ENCODE measurements at regions not wholly inside any gene's neighbourhood (a gene's known extent, or its start where the extent isn't known, plus 50 kb on each side); places are given as distances from the start of the nearest gene placed in this dataset.

DNA sequence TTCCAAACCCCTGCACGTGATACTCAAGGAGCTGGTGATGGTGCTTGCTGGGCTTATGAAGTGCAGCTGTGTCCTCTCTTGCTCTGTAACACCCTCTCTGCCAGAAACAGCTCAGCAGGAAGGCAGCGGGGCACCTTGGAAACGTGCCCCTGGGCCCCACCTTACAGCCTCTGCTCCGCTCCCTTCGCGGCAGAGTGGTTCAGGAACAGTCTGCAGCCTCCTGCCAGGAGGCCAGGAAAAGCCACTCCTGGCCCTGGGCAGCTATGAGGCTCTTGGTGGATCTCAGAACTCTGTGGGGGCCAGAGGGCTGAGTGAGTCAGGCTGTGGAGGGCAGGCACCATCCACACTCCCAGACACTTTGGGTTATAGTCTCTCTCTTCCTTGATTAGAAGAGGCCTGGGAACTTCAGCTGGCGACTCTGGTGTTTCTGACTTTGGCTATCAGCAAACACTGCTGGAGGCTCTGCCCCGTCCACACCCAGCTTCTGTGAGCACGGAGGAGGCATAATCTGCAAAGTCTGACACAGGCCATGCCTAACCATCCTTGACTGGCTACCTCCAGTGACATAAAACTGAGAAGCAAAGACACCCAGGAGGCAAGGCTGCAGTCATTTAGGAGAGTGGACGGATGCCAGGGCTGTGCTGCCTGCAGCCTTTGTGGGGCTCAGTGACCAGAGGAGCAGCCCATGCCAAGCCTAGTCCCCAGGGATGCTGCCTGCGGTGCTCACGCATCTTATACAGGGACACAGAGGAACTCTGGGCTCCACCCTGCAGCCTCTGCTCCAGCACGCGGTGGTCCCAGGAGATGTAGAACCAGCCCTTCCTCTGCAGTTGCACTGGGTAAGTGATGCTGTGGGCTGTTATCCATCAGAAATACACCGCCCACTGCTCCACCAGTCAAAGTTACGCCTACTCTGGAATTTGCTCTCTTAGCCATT is 65.3 kb downstream of the METRNL start:
- DNase-seq (ENCODE audit: low read depth, low spot score), result no peak

DNA sequence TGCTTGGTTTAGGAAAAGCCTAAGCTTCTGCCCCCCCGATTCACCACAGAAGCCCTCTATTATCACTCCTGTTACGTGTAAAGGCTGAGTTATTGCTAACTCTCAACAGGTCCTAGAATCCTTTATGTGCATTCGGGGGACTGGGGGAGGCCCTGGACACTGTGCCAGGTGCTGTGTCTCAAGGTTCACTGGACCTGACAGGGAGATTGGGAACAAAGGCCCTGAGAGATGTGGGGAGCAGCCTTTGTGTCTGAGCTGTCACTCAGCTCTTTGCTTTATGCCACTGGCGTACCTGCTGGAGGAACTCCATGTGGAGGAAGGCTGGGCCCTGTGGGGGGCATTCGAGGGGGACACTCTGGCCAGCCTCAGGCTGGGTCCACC is 65.9 kb downstream of the METRNL start:
- DNase-seq (ENCODE audit: low read depth, low spot score), result no peak

DNA sequence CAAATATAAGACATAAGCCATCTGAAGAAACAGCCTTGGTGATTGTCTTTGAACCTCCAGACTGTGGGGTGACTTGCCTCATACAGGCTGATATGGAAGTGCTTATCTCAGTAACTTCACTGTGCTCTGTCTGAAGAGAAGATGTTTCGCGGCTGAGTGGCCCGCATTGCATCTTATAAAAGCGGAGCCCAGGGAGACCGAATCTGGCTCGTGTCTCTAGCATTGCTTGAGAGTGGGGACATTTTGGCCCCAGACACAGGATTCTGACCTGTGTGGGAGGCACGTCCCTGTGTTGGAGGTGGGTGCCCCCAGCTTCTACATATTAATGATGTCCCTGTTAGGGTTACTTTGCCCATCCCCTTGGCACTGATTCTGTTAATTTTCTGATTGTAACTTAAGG is 66.4 kb downstream of the METRNL start:
- no peak for DNase-seq (ENCODE audit: low read depth, low spot score)

DNA sequence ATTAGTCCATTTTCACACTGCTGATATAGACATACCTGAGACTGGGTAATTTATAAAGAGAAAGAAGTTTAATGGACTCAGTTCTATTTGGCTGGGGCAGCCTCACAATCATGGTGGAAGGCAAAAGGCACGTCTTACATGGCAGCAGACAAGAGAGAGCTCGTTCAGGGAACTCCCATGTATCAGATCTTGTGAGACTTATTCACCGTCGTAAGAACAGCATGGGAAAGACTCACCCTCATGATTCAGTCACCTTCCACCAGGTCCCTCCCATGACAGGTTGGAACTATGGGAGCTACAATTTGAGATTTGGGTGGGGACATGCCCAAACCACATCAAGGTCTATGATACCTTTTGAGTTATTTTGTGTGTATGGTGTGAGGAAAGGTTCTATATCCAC is 66.9 kb downstream of the METRNL start:
- DNase-seq (ENCODE audit: low read depth, low spot score), result no peak

DNA sequence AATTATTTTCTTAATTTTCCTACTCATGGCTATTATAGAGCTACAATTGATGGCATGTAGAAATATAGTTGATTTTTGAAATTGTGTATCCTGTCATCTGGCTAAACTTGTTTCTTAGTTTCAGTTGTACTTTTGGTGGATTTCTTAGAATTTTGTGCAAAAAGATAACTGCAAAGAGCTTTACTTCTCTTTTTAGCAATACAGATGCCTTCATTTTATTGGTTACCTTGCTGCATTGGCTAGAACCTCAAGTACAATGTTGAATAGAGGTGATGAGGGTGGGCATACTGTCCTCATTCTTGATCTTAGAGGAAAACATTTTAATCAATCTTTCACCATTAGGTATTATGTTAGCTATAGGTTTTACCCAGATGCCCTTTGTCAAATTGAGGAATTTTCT is 67.9 kb downstream of the METRNL start:
- no peak for DNase-seq (ENCODE audit: low read depth, low spot score)

DNA sequence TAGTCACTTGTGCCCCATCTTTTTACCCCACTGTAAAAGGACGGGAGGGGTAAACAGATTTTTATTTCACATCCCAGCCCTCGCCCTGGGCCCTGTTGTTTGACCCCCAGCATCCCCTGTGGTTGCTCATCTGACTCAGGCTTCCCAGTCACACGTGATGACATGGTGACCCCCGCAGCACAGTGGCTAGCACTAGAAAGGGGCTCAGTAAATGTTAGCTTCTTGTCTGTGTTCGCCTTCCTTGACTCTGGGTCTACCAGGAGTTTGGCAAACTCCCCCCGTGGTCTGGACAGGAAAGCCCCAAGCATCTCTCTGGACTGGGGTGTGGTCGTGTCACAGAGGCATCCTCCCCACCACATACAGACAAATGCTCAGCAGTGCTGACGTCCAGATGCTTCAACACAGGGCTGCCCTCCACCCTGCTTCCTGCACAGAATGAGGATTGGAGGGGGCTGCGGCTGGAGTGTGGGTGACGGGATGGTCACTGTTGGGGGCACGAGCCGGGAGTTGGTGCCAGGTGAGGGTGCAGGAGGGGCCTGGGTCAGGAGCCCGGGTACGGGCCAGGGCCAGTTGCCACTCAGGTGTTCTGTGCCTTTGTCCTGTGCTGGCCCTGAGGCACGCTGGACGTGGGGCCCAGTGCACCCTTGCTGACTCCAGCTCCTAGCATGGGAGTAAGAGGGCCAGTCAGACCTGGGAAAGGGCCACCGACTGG is 69.1 kb downstream of the METRNL start:
- no peak for DNase-seq (ENCODE audit: low read depth, low spot score)

DNA sequence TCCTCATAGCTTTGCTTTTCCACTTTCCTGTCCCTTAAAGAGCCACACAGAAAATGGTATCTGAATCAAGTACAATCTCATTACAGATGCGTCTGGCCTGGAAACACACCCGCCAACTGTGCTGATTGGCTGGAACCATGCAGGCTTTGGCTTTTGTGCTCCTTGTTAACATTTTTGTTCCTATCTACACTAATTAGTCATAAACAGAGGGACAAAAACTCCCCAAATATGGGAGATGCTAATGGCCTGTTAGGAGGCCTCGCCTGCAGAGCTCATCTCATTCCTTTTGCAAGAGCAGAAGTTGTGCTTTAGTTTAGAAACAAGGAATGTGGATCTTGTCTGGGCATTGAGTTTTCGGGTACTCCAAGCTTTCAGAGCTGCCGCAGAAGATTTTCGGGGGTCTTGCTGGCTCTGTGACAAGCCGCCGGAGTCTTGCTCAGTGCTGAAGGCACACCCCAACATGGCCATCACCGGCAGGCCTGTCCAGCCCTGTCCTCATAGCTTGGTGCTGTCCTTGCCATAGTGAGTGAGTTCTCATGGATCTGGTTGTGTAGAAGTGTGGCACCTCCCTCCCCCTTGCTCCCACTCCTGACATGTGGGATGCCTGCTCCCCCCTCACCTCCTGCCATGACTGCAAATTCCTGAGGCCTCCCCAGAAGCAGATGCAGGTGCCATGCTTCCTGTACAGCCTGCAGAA is 69.8 kb downstream of the METRNL start:
- no peak for DNase-seq (ENCODE audit: low read depth, low spot score)

DNA sequence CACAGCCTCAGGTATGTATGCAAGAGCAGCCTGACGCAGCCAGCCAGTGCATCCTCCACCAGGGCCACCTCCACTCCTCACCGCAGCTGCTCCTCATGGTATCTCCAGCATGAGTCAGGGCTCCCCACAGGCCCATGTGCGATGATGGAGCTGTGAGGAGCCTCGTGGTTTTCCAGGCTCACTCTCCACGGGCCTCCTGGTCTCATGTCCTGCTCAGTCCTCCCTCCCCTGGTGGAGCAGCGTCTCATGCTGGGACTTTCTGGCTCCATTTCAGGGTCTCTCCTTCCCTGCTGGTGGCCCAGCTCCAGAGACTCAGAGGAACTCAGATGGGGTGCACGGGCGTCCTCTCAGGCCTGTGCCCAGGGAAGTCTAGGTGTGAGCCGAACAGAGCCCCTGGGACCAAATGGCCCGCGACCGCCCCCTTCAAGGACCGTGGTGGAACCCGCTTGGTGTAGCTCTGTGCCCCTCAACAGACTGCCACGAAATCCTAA is 70.4 kb downstream of the METRNL start:
- DNase-seq (ENCODE audit: low read depth, low spot score), result no peak

DNA sequence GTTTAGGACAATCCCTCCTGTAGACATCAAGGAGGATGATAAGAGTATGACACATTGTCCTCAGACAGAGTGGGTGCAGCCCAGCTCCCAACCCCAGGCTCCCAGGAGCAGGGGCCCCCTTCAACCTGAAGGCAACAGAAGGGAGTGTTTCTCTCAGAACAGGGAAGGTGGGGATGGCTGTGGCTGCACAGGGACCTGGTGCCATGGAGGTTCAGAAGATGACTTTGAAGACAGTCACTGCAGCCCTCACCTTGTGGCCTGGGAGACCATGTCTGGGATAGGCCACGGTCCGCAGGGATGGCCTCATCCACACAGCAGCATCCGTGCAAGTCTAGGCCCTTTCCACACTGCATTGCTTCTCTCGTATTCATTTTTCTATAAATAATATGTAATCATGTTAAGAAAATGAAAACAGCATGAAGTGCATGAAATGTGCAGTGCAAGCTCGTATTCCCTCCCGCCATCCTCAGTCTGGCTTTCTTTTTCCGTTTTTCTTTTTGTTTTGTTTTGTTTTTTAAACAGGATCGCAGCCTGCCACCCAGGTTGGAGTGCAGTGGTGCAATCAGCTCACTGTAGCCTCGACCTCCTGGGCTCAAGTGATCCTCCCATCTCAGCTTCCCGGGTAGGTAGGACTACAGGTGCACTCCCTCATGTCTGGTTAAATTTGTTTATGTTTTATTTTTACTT is 71.1 kb downstream of the METRNL start:
- no peak for DNase-seq (ENCODE audit: low read depth, low spot score)

DNA sequence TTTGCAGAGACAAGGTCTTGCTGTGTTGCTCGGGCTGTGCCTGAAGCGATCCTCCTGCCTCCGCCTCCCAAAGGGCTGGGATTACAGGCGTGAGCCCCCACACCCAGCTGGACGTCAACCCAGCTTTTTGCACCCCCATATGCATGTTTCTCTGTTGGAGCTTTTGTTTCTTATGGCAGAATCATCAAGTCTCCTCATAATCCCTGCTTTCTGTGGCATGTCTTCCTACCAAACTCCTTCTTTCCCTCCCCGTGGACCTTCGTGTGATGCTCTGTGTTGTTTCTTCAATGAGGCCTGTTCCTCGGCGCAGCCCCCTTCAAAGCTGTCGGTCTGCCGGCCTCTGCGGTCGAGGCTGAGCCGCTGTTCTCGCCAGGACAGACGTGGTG is 71.6 kb downstream of the METRNL start:
- no peak for DNase-seq (ENCODE audit: low read depth, low spot score)

DNA sequence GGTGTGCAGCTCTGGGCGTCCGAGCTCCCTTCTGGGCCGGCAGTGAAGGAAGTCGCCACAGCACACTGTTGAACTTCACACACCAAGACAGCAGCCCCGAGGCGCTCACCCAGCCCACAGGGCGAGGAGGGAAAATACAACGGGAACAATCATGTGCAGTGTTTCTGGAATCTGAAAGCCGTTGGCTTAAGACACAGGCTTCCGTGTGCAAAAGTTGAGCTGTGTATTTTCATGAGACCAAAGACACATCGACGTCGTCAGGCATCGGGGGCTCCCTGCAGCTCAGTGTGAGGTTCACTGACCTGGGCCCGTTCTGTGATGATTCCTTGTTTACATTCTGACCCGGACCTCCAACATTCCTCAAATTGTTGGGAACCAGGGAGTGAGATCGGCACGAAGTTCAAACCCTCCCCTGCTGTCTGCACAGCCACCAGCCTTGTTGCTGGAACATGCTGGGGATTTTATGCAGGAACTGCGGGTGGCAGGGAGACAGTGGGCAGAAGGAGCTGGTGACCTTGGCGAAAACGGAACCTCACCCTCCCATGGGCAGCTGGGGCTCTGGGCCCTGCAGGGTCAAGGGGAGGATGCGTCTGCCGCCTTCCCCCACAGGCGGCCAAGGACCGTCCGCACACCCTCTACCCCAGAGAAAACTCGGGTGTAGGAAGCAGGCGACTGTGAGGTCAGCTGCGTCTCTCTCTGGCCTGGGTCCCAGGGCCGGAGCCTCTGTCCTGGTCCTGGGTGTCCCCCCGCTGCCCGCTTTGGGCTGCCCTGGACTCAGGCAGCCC is 72.2 kb downstream of the METRNL start:
- peak; percentile 61 for DNase-seq (ENCODE audit: low read depth, low spot score)

DNA sequence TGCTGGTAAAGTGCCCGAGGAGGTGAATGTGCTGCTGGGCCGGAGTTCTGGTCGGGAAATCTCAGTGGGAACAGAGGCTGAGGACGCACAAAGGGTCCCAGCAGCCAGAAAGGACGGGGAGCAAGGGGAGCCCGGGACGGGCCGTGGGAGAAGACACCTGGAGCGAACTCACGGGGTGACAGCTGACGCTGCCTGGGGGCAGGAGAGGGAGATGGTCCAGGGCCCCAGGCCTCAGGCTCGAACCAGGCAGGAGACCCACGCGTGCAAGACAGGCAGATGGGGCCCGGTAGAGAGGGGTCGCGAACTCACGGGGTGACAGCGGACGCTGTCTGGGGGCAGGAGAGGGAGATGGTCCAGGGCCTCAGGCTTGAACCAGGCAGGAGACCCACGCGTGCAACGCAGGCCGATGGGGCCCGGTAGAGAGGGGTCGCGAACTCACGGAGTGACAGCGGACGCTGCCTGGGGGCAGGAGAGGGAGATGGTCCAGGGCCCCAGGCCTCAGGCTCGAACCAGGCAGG is 72.9 kb downstream of the METRNL start:
- no peak for DNase-seq (ENCODE audit: low read depth, low spot score)

DNA sequence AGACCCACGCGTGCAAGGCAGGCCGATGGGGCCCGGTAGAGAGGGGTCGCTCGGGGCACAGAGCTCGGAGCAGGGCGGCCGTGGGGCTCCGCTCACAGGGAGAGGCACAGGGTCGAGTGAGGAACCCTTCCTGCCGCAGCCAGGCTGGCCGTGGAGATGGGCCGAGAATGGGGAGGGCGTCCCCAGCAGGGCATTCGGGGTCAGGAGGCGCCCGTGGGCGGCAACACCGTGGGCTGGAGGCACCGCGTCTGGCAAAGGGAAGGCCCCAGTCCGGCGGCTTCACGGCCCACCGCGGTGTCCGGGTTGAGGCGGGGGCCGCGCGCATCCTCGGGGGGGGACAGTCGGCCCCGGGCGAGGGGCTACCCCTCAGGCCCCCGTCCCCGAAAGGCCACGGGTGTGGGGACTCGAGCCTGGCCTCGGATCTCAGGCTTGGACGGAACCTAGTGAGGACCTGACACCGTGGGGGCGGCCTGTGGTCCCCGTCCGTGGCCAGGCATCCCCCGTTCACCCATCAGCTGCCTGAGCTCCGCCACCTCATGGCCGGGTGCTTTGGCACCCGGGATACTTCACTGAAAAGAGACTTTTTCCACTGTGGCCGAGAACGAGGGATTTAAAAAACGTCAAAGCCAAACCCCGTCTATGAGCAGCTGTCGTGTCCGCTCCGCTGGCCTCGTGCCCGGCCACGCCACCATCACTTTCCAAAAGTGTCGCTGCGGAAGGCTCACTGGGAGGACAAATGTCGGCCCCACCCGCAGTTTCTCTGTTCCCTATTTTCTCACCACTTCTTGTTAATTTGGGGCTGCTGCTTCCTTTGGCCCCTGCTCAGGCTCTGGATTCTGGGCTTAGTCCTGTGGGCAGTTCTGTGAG is 73.6 kb downstream of the METRNL start:
- DNase-seq (ENCODE audit: low read depth, low spot score), result no peak

DNA sequence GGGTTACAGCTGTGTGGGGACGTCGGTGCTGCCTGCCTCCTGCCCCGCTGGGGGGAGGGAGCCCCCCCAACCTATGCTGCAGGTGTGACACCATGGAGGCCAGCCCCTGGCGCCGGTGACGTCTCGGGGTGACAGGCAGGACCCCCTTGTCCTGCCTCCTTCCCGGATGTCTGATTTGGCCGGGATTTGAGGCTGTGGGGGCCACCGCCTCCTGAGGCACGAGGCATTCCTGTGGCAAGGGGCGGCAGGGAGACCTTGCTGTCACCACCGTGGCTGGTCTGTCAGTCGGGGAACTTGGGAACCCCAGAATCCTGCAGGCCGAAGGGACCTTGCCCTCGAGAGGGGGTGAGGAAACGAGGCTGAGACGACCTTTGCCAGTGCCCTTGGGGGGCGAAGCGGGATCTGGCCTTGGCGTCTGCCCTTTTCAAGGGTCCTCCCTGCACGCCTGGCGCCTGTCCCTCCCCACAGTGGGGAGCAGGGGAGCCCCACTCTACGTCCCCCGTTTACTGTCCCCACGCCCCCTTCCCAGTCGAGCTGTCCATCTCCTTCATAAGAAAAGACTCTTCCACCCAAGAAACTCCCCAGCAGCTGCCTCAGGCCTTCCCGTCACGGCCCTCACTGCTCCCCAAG is 74.4 kb downstream of the METRNL start:
- DNase-seq (ENCODE audit: low read depth, low spot score), result no peak

DNA sequence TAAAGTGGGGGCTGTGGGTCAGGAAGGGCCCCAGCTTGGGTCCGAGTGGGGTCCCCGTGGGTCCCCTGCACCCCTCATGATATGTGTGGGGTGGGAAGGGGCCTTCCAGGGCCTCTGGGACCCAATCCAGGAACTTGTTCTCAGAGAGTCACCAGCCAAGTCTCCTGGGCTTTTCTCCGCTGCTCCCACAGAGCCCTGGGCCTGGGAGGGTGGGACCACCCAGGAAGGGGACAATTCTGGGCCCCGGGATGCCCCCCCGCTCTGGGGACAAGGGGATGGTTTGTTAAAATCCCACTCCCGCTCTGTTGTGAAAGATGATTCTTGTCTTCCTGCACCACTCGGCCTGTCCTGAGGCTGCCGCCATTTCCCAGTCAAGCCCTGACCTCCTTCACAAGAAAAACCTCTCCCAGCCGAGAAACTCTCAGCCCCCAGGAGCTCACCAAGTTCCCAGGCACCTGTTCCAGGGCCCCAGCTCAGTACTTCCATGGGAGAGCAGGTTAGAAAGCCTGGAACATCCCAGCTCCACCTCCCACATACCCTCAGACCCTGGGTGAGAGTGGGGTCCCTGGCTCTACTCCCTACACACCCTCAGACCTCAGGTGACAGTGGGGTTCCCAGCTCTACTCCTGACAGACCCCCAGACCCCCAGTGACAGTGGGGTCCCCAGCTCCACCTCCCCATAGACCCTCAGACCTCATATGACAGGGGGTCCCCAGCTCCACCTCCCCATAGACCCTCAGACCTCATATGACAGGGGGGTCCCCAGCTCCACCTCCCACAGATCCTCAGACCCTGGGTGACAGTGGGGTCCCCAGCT is 75.1 kb downstream of the METRNL start:
- no peak for DNase-seq (ENCODE audit: low read depth, low spot score)

DNA sequence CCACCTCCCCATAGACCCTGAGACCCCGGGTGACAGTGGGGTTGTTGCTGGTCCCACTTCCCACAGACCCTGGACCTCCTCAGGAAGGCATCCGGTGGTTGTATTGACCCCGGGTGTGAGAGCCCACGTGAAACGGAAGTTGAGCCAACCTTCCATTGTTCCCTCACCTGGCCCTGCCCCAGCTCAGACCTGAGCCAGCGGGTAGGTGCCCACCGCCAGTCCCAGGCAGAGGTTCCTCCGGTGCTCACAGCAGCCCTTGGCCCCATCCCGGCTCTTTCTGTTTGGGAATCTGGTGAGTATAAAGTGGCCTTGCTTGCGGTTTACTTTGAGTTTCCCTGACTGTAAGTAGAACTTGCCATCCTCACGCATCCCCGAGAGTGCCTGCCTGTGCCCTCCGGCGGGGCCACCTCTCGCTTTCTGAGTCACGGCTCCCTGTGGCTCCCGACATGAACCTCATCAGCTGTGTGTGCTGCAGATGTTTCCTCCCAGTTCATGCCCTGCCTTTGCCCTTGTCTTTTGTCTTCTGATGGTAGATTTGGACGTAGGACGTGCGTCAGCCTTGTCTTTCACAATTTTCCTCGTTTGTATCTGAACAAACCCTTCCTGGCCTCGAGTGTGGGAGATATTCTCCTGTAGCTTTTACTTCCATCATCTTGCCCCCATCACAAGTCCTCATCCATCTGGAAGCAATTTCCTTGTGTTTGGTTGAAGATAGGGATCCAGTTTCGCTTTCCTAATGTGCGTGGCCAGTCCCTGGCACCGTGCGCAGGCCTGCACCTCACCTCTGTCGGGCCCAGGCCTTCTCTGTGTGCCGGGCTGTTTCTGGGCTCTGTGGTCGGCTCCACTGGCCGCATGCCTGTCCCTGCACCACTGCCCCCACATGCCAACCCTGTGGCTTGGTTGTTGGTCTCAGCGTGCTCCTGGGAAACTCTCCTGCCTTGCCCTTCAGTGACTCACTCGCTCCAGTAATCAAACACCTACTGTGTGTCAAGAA is 76.0 kb downstream of the METRNL start:
- no peak for DNase-seq (ENCODE audit: low read depth, low spot score)

DNA sequence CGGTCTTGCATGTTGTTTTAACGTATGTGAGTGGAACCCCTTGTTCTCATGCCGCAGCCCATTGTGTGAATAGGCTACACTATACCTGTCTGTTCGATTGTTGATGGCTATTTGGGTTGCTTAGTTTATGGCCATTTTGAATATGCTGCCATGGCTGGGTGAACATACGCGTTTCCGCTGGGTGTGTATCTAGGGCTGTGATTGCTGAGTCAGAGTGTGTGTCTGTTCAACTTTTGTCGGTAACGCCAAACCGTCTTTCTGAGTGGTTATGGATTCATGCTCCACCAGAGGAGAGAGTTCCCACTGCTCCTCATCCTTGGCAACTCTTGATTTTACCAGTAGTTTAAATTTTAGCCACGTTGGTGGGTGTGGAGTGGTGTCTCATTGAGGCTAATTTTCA is 77.0 kb downstream of the METRNL start:
- no peak for DNase-seq (ENCODE audit: low read depth, low spot score)
